ENCODE measurements at regions not wholly inside any gene's neighbourhood (a gene's known extent, or its start where the extent isn't known, plus 50 kb on each side); places are given as distances from the start of the nearest gene placed in this dataset.

GRCh38 chr12:47026291-47026690 is 53.1 kb upstream of the PCED1B start:
- TF ChIP-seq CTCF (IDR thresholded peaks at IDR 0.05): no peak
